ENCODE measurements at regions not wholly inside any gene's neighbourhood (a gene's known extent, or its start where the extent isn't known, plus 50 kb on each side); places are given as distances from the start of the nearest gene placed in this dataset.
A peak's percentile ranks its signal among the peaks of the same experiment; 100 is the strongest.

- Histone ChIP-seq H3K9me3 (ENCODE audit: control insufficient read depth, low read length) (no peaks in the 10 kb centered on the region), H3K4me2 (ENCODE audit: low read length) (no peak overlapping the region), H3K36me3 (ENCODE audit: control insufficient read depth, insufficient read depth, low read length) (no peaks in the 10 kb centered on the region), H3K4me1 (peaks cover 33% of the 10 kb centered on the region), H3K27ac (no peak overlapping the region), H3K9ac (no peak overlapping the region), H3K4me3 (ENCODE audit: low read depth, low read length) (no peak overlapping the region), H3K27me3 (ENCODE audit: control insufficient read depth, insufficient read depth, low read length) (no peaks in the 10 kb centered on the region), H3K79me2 (peaks cover 3% of the 10 kb centered on the region), H2AFZ (no peak overlapping the region)
- TF ChIP-seq CTCF (IDR thresholded peaks at IDR 0.05), result no peak
Measured at GRCh38 chr10:90484518-90484917, 373.3 kb downstream of the HTR7 start.

- no peak overlapping the region for H3K4me3 ChIP-seq (ENCODE audit: low read depth, low read length)
- no peak overlapping the region for H3K4me2 ChIP-seq (ENCODE audit: low read length)
- peaks cover 12% of the 10 kb centered on the region for H3K79me2 ChIP-seq
- H2AFZ ChIP-seq, result no peak overlapping the region
- TF ChIP-seq CTCF (IDR thresholded peaks at IDR 0.05), result no peak
- H3K9me3 ChIP-seq (ENCODE audit: control insufficient read depth, low read length), result no peaks in the 10 kb centered on the region
- H3K9ac ChIP-seq, result no peak overlapping the region
- peaks cover 11% of the 10 kb centered on the region for H3K4me1 ChIP-seq
- no peaks in the 10 kb centered on the region for H3K36me3 ChIP-seq (ENCODE audit: control insufficient read depth, insufficient read depth, low read length)
- H3K27ac ChIP-seq, result no peak overlapping the region
- H3K27me3 ChIP-seq (ENCODE audit: control insufficient read depth, insufficient read depth, low read length), result no peaks in the 10 kb centered on the region
Measured at GRCh38 chr10:90494183-90494582, 363.7 kb downstream of the HTR7 start.

- Histone ChIP-seq H2AFZ (no peak overlapping the region), H3K27ac (no peak overlapping the region), H3K4me2 (ENCODE audit: low read length) (no peak overlapping the region), H3K36me3 (ENCODE audit: control insufficient read depth, insufficient read depth, low read length) (no peaks in the 10 kb centered on the region), H3K4me1 (peaks cover 17% of the 10 kb centered on the region), H3K9me3 (ENCODE audit: control insufficient read depth, low read length) (no peaks in the 10 kb centered on the region), H3K79me2 (no peaks in the 10 kb centered on the region), H3K9ac (no peak overlapping the region), H3K4me3 (ENCODE audit: low read depth, low read length) (no peak overlapping the region), H3K27me3 (ENCODE audit: control insufficient read depth, insufficient read depth, low read length) (no peaks in the 10 kb centered on the region)
- no peak for TF ChIP-seq CTCF (IDR thresholded peaks at IDR 0.05)
Measured at GRCh38 chr10:90504172-90504571, 353.7 kb downstream of the HTR7 start.

- Histone ChIP-seq H3K9ac (no peak overlapping the region), H3K36me3 (ENCODE audit: control insufficient read depth, insufficient read depth, low read length) (no peaks in the 10 kb centered on the region), H3K4me1 (peaks cover 8% of the 10 kb centered on the region), H3K27ac (no peak overlapping the region), H3K9me3 (ENCODE audit: control insufficient read depth, low read length) (no peaks in the 10 kb centered on the region), H3K4me3 (ENCODE audit: low read depth, low read length) (no peak overlapping the region), H3K27me3 (ENCODE audit: control insufficient read depth, insufficient read depth, low read length) (no peaks in the 10 kb centered on the region), H3K79me2 (no peaks in the 10 kb centered on the region), H3K4me2 (ENCODE audit: low read length) (no peak overlapping the region), H2AFZ (no peak overlapping the region)
- no peak for TF ChIP-seq CTCF (IDR thresholded peaks at IDR 0.05)
Measured at GRCh38 chr10:90526721-90527120, 331.1 kb downstream of the HTR7 start.

DNA sequence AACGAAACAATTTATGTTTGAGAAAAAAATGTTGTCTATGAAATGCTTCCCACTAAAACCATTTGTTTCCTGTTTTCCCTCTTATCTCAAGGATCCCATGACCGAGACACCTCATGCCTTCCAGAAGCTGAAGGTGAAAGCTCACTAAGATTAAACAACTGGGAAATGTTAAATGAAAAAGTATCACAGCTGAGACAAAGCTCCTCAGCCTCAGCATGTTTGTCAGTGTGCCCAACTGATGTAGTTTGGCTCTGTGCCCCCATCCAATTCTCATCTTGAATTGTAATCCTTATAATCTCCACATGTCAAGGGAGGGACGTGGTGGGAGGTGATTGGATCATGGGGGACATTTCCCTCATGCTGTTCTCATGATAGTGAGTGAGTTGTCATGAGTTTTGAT is 327.3 kb downstream of the HTR7 start:
- Histone ChIP-seq H3K4me1 (peaks cover 18% of the 10 kb centered on the region), H3K4me3 (ENCODE audit: low read depth, low read length) (no peak overlapping the region), H2AFZ (peak overlapping the region; percentile 23), H3K27me3 (ENCODE audit: control insufficient read depth, insufficient read depth, low read length) (no peaks in the 10 kb centered on the region), H3K4me2 (ENCODE audit: low read length) (no peak overlapping the region), H3K79me2 (peaks cover 3% of the 10 kb centered on the region), H3K9ac (no peak overlapping the region), H3K9me3 (ENCODE audit: control insufficient read depth, low read length) (no peaks in the 10 kb centered on the region), H3K27ac (peak overlapping the region; percentile 11), H3K36me3 (ENCODE audit: control insufficient read depth, insufficient read depth, low read length) (no peaks in the 10 kb centered on the region)
- TF ChIP-seq CTCF (IDR thresholded peaks at IDR 0.05), result no peak

Measured in parathyroid adenoma (tissue), 2 donors.